Kidney capillary endothelial cell (primary cell): ENCODE measurements at regions not wholly inside any gene's neighbourhood (a gene's known extent, or its start where the extent isn't known, plus 50 kb on each side); places are given as distances from the start of the nearest gene placed in this dataset.

Experiments used
- DNase-seq: peaks from one replicate; pipeline ENCODE4 v3.0.0-alpha.2; 2018; ENCODE audit warnings: low spot score

DNA sequence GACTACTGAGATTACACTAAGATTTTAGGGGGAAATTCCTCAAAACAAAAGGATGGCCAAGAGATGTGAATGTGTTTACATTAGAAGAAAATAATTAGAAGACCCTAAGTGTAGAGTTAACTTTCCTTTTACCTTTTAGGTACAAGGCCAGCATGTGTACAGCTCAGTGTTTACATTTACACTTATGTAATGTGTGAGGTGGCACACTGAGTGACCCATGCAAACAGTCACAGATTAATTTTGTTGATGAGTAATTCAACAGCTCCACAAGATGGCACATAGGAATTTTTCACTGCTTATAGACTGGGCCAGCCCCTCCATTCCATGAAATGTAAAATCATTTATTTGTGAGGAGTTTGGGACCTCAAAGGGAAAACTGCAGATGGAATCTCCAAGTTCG is 90.1 kb upstream of the SLC12A2 start:
- DNase-seq, result no peak

DNA sequence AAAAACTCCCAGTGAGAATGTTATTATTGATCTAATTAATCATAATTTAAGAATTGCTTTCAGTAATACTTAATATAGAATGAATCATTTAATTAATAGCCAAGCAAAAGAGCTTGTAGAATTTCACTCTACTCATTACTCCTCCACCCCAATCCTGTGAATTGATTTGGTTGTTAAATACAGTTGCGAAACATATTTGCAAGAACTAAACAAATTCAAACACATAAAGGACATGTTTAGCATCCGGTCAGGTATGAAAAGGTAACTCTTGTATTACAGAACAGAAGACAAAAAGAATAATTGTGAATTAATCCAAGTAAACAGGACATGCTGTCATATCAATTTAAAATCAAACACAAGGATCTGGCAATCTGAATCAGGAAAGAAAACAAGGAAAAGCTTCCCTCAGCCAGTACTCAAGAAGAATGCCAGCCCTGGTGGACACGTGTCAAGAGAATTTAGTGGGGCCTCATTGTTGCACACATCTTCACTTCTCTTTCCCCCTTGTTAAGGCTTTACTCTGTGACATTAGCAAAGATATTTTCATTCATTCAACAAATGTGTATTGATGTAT is 89.4 kb upstream of the SLC12A2 start:
- no peak for DNase-seq

DNA sequence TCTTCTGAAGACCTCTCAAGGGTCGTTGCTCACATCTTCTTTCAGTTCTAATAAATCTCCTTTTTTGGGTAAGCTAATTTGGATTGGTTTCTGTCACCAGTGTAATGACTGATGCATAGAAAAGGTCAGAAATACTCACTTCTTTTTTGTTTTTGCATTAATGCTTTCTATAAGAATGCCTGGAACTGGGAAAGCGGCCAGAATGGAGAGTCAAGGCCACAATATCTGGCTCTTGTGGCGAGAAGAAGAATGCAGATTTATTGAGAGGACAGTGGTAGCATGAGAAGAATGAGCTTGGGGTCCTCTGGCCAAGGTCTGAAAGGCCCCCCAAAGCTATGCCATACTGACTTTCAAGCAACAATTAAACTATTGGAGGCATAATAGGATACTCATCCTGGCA is 88.0 kb upstream of the SLC12A2 start:
- DNase-seq, result no peak

DNA sequence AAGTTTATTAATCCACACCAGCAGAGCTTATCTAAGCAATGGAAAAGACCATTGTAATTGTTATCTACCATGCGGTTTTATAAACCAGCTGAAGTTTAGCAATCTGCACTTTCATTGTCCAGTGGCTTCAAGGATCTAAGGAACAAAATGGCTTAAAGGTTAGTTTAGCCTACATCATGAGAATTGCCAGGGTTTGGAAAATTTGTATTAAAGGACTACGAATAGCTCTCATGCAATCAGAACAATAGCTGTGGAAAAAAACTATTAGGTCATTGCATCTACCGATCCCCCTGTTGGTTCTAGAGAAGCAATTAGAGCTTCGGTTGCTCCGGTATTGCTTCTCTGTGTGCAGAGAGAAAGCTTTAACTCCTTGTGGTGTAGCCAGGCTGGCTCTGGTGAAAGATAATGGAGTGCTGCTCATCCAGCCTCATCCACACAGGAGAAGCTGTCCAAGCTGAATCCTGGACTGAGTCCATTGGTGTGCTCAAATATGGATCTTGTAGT is 86.3 kb upstream of the SLC12A2 start:
- DNase-seq, result no peak

DNA sequence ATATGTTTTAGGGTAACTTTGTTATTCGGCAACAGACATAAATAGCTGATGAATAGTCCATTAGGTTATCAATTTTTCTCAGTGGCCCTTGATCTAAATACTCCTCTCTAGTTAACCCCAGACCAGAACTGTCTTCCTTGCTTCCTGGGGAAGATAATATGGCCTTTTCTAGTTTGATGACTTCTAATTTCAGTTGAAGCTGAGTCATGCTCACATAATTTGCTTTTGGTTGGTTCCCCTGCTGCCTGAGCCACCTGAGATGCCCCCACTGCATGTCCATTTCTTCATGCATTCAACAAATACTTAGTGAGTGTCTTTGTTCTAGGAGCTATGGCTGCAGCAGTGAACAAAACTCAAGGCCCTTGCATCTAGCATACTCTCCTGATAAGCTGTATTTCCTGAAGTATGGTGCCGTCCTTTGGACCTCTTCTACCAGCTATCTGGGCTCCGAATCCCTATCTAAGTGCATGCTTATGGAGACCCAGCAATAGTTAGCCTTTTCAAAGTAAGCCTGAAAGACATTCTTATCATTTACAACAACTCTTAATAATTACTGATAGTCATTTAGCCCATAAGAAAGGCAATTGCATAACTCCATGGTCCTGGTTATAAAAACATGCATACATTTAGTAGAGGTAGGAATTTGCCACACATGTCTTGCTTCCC is 84.5 kb upstream of the SLC12A2 start:
- no peak for DNase-seq

DNA sequence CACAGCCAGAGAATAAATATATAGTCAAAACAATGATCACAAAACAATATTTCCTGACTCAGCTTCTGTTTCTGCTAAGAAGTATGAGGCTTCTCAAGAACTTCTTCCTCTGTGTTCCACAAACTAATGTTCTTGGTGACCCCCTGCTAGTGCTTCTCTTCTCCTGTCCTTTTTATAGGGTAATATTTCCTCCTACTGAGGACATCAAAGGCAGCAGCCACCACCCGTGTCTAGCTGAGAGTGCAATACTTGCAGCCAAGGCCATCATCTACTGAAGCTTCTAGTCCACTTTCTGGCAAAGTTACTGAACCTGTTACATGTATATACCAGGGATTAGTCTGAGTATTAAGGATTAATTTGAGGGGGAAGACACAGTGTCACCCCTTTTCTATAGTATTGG is 83.7 kb upstream of the SLC12A2 start:
- DNase-seq, result no peak

DNA sequence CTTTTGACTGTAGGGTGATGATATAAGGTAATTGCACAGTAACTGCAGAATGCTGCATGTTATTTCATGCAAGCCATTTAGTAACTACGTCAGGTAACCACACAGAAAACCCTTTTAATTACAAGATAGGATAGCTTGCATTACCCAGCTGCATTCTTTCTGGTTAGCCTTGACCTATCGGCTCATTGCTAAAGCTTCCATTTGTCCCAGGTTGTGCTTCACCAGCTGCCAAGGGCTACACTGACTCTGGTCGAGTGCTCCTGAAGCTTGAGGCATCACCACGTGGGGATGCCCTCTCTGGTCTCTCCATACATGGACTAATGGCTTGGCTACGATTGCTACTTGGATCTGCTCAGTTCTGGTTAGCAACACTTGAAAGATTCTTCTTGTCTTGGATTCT is 81.1 kb upstream of the SLC12A2 start:
- no peak for DNase-seq

DNA sequence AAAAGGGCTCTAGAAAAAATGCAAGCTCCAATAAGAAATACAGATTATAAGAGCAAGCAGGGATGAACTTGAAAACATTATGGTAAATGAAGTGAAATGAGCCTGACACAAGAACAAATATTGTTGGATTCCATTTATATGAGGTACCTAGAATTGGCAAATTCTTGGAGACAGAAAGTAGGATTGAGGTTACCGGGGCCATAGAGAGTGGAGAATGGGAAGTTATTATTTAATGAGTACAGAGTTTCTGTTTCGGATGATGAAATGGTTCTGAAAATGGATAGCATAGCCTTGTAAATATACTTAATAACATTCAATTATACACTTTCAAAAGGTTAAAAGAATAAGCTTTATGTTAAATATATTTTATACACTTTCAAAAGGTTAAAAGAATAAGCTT is 75.6 kb upstream of the SLC12A2 start:
- no peak for DNase-seq

DNA sequence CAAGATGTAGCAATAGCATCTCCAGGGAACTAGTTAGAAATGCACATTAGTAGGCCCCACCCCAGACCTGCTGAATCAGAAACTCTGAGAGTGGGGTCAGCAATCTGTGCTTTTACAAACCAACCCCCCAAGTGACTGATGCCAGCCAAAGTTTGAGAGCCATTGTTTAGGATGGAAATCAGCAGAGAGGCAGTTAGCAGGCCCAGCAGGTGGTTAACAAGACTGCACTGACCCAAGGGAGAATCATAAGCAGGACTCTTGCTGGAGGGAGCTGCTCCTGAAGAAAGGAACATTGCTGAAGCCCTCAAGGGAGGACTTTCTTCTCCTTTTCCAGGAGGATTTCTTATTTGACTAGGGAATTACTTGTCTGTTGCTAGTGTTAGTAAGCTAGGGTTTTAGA is 74.2 kb upstream of the SLC12A2 start:
- no peak for DNase-seq

DNA sequence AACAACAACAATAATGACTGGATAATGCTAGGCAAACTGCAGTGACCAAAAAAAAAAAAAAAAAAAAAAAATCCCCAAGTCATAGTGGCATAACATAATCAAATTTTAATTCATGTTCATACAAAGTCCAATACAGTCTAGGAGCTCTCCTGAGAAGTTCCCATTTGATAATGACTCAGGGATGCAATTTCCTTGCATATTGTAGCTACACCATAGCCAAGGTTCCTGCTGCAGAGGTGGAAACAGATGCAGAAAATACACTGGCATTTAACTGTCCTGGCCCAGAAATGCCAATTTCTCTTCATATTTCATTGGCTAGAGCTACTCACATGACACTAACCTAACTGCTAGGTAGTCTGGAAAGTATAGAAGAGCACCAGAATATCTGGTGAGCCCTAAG is 72.2 kb upstream of the SLC12A2 start:
- DNase-seq, result peak; percentile 24

DNA sequence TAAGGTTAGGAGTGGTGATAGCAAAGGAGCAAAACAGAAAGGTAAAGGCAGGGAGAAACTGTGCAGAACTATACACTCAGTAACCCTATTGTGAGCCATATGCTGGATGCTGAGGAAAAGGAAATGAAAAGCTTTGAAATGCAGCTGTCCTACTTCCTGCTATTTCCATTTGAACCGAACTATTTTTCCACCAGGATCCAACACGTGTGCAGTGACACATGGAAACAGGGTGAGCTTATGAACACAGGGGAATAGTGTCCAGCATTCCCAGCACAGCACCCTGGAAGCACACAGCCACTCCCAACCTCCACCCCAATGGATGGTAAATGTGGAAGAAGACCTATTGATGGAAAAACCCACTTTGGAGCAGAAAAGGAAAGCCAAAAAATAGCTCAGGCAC is 69.0 kb upstream of the SLC12A2 start:
- peak; percentile 70 for DNase-seq

DNA sequence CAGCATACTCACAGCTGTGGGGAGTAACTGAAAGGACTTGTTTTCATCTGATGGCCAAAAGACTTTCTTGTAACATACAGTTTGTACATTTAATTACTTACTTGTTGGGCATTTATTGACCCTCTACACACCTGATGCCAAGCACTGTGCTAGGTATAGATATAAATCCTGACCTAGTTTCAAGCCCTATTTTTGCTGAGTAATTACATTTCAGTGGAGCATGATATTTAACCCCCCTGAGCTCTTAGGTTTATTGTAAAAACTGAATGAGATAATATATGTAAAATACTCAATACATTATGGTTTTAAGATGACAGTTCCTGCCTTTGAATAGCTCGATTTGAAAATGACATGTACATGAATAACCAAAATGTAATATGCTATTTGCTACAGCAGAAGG is 68.1 kb upstream of the SLC12A2 start:
- DNase-seq, result no peak

DNA sequence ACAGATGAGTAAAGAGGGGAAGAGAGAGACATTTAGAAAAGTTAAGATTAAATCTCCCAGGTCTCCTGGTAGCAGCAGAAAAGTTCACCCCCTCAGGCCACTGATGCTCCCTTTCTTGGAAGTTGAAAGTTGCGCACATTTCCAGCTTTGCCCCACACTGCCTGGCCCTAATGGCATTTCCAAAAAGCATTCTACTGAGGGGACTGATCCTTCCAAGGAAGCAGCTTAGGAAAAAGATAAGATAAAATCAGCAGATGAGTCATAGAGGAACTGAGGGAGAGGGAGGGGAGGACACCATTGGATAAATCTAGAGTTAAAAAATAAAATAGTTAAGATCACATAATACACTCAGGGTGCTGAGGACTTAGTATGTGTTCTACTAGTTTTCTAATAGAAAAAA is 67.6 kb upstream of the SLC12A2 start:
- DNase-seq, result peak; percentile 21

DNA sequence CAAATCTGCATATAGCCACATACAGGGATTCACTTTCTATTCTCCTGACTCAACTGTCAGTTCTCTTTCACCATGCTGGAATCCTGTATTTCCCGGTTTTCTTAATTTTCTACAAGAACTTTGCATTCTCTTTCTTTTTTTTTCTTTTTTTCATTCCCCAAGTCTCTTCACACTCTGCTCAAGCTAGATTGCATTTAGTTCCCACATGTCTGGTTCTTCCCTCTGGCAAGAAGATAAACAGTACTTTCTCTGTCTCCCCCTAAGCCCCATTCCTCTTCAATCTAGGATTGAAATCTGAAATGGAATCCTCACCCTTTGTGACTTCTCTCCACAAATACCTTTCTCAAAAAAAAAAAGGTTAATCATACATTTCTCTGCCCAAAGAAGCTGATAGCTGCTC is 64.2 kb upstream of the SLC12A2 start:
- DNase-seq, result no peak

DNA sequence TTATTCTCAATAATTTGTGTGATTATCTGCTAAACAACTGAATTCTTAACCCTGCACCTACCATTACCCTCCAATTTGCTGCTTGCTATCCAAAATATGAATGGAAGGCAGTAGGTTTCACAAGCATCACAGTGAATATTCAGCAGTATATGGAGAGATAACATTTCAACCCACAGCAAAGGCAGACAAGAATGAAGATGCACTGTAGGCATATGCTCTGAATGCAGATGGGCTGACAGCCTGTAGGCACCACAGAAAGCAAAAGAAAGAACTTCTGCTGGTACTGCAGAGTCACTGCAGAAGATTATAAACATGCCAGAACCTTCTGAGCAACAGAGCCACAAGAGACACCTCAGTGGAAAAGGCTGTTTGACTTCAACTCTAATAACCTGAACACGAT is 63.6 kb upstream of the SLC12A2 start:
- DNase-seq, result no peak

DNA sequence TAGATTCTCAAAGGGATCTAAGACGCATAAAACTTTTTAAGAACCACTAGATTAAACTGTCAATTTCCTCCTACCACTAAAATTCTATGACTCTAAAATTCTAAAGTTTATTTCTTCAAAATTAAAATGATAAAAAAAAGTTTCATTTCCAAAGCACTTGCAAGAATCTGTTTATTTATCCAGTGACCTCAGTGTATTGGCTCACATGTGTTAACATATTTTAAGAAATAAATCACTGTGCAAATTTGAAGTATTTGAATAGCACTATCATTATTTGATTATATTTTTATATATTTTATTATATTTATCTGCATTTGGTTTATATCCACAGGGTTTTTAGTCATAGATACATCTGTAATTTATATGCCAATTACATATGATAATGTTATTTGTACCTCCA is 62.2 kb upstream of the SLC12A2 start:
- no peak for DNase-seq
